ENCODE measurements at regions not wholly inside any gene's neighbourhood (a gene's known extent, or its start where the extent isn't known, plus 50 kb on each side); places are given as distances from the start of the nearest gene placed in this dataset.

DNA sequence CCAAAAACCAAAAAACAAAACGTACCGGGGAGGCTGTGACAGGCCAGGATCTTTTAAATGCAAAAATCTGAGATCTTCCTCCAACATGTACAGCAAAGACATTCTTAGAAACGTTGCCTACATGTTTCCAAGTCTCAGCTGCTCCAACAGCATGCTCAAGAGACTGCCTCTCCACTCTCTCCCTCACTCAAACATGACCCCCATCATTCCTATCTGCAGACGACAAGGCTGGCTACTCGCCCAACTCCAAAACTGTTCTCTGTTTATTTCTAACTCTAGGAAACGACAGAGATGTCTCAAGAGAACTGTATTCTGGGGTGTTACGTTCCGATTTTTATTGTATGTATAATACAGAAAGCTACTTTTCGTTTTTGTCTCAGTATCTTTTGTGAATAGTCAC, 57.5 kb upstream of the TMCC3 start:
- no peak for FAIRE-seq

DNA sequence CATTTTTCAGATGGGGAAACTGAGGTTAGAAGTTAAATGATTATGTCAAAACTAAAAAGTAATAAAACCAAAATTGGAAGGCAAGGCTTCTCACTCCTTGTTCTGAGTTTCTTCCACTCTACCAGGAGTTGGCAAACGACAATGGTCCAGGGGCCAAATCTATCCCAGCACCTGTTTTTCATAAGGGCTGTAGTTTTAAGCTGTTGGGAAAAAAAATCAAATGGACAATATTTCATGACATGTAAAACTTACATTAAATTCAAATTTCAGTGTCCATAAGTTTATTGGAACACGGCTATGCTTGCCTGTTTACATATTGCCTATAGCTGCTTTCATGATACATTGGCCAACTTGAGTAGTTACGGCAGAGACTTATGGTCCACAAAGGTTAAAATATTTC, 56.7 kb upstream of the TMCC3 start:
- no peak for FAIRE-seq

DNA sequence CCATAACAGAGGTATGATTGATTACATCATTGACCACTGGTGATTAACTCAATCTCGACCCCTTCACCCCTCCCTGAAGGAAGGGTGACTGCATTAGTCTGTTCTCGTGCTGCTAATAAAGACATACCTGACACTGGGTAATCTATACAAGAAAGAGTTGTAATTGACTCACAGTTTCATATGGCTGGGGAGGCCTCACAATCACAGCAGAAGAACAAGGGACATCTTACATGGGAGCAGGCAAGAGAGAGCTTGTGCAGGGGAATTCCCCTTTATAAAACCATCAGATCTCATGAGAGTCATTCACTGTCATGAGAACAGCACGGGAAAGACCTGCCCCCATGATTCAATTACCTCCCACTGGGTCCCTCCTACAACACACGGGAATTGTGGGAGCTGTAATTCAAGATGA, 55.9 kb upstream of the TMCC3 start:
- FAIRE-seq = no peak

DNA sequence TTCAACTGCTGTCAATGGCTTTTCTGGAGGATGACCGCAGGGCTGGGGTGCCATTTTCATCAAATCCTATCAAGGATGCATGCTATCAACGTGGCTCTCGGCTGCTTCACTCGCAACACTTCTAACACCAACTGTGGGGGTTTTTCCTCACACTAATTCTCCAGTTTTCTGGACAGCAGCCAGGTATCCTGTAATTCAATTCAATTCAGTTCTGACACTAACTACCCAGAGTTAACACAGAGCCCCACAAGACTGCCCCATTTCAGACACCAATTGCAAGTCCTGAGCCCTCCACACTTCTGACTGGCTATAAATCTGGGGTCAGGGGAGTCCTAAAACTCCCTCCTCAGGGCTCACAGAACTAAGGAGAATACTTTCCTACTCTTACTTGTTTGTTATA, 55.3 kb upstream of the TMCC3 start:
- no peak for FAIRE-seq

DNA sequence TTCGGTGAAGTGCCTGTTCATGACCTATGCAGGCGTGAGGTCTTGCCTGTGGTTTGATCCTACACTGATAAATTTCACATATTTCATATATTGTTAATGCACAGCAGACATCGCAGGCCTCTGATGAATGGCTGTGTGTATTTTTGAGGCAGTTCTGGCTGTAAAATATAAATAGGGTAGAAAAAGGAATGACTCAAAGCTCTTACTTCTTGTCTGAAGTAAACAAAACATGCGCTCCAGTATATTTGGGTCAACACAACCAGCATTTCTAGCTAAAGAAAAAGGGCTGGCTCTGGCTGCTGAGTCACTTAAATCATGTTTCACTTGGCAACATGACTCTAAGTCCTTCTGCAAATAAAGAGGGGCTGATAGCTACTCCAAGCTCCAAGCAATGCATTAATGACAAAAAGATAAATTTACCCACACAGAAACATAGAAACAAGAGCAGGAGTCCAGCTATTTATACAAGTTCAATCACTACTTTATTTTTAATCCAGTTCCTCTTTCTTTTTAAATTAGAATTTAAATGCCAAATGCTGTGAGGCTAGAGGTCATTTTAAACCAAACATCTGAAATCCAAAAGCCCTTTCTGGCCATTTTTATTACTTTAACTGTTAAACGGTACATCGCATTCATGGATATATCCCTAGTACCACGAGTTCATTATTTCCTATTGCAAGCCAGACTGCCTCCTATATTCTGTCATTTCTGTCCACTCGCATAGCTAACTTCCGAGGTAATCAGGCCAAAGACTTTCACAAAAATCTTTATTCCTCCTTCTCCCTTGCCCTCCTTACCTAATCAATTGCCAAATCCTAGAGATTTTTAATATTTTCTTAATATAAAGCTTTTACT, 54.3 kb upstream of the TMCC3 start:
- no peak for FAIRE-seq

DNA sequence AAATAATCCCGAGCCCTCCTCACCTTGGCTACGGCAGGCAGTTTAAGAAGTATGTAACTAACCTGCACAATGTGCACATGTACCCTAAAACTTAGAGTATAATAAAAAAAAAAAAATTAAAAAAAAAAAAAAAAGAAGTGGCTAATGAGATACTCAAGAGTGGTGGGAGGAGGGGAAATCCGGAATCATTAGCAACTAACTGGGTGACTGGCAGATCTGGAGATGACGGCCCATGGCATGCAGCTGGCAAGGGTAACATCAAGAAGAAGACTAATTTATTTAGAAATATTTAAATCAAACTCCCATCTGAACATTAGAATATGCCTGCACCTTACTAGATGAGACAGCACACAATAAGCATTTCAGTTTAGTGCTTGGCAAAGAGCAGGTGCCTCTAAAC, 52.3 kb upstream of the TMCC3 start:
- FAIRE-seq = no peak

DNA sequence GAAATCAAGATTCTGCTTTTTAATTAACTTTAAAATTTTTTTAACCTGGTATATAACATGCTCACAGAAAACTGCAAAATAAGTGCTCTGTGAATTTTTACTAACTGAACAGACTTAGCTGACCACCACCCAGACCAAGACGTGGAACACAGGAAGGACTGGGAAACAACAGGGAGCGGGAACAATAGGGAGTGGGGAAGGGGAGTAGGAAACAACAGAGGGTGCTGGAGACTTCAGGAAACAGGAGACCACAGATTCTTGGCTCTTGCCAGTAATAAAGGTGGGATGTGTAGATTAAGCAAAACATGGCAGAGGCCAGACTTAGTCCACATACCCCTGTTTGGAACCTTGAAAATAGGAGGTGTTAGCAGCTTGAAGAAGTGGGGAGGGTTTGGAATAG, 51.4 kb upstream of the TMCC3 start:
- FAIRE-seq = no peak

DNA sequence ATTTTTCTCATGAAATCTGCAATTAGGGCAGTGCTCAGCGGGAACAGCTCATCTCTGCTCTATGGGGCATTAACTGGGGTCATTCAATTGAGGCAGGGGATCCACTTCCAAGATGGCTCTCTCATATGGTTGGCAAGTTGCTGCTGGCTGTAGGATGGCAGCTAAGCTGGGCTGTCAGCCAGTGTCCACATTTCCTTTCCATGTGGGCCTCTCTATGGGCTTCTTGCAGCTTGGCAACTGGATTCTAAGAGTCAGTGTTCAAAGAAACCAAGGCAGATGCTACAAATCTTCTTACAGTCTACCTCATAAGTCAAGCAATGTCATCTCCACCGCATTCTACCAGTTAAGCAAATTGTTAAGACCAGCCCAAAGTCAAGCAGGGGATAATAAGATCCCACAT, 50.3 kb upstream of the TMCC3 start:
- no peak for FAIRE-seq

Data from colon (tissue), 2 donors.